HPDE6-E6E7 (cell line): ENCODE measurements at regions not wholly inside any gene's neighbourhood (a gene's known extent, or its start where the extent isn't known, plus 50 kb on each side); places are given as distances from the start of the nearest gene placed in this dataset.
A peak's percentile ranks its signal among the peaks of the same experiment; 100 is the strongest.

ENCODE experiments used
- DNase-seq: peaks from one replicate; pipeline ENCODE4 v3.0.0; 2011; ENCODE audit warnings: missing footprints; ENCODE audit errors: extremely low spot score

DNA sequence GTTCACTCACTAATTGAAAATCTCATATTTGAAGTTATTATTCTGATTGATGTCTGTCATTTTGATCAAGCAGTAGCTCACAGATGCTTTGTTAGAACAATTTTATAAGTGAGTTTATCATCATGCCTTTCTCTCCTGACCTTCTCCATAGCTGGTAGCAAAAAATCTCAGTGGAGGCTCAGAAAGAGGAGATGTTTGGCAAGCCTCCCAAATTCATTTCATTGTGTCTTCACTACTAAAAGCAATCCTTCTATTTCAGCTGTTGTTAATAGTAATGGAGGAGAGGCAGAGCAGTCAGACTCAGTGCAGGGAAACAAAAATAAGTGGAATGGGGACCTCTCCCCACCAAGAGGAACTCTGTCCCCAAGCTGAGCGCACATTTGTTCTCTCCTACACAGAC lies 2127.8 kb upstream of the CELF4 start:
- DNase-seq, result no peak

GRCh38 chr18:39692367-39693015 lies 2126.9 kb upstream of the CELF4 start:
- DNase-seq, result no peak

- DNase-seq, result no peak
Measured at GRCh38 chr18:39685303-39685902, 2119.8 kb upstream of the CELF4 start.

DNA sequence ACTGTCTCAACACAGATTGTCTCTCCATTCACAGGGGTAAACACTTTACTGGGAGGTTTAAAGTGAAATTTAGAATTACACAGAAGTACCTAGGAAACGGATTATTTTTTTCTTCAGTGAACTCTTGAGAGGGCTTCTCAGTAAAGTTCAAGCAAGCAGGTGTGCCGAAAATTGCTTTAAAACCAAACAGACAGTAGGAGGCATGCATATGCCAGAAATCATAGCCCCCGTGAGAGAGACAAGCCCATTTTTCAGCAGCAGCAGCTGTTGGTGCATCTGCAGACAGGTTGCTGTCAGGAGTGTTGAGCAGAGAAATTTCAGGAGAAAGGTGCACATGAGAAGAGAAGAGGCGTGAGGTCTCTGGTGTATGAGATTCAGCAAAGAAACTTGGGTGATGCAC lies 2115.5 kb upstream of the CELF4 start:
- no peak for DNase-seq

- DNase-seq, result no peak
Measured at GRCh38 chr18:39675906-39676305, 2110.3 kb upstream of the CELF4 start.

- no peak for DNase-seq
Measured at GRCh38 chr18:39675368-39675767, 2109.8 kb upstream of the CELF4 start.

- no peak for DNase-seq
Measured at GRCh38 chr18:39672171-39672570, 2106.6 kb upstream of the CELF4 start.

- DNase-seq, result peak; percentile 6
Measured at GRCh38 chr18:39667905-39668304, 2102.3 kb upstream of the CELF4 start.

- no peak for DNase-seq
Measured at GRCh38 chr18:39666541-39666940, 2100.9 kb upstream of the CELF4 start.

DNA sequence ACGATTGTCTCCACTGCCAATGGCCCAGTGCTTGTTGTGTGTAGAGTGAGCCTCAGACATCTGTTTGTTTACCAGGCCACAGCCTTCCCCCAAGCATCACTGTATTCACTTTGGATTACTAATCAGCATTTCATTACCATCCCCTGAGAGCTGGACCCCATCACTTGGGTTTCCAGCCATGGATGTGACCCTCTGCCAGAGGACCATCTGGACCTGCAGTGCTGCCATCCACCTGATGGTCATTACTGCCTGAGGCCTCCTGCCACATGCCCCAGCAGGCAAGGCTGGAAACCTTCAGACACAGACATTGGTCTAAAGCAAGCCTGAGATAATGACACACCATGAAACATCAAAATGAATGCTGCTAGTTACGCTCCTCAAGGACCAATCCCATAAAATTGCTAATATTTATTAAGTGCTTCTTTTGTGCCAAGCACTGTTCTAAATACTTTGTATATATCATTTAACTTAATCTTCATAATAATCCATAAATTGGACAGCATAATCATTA lies 2096.3 kb upstream of the CELF4 start:
- DNase-seq, result no peak

DNA sequence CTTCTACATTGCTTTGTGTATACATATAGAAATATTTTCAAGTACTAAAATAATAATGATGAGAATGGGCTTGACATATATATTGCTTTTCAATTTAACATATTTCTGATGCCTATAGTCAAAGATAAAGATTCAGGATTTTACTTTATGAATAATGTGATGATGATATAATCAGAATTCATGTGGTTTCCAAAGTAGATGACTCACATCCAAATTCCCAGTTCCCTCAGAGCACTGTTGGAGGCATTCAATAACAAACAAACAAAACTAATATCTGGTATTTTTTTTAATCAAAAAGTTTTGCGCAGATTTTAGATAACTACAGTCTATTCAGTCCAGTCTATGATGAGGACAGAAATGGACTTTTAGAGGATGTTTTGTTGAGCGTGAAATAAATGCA lies 2094.5 kb upstream of the CELF4 start:
- no peak for DNase-seq

DNA sequence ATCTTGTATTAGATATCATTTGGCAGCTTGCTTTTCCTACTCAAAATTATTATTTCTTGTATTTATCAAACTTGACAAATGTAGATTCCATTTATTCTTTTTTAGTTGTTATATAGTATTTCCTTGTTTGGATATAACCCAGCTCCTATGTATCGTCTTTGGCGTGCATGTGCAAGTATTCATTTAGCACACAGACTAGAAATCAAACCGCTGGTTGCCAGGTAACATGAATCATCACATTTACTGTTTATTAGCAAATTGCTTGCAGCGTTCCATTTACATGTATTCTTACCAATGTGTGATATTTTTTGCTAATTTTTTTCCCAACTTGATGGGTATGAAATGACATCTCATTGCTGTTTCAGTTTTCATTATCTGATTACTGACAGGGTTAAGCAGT lies 2089.7 kb upstream of the CELF4 start:
- DNase-seq, result no peak

GRCh38 chr18:39653221-39653620 lies 2087.6 kb upstream of the CELF4 start:
- DNase-seq, result no peak

DNA sequence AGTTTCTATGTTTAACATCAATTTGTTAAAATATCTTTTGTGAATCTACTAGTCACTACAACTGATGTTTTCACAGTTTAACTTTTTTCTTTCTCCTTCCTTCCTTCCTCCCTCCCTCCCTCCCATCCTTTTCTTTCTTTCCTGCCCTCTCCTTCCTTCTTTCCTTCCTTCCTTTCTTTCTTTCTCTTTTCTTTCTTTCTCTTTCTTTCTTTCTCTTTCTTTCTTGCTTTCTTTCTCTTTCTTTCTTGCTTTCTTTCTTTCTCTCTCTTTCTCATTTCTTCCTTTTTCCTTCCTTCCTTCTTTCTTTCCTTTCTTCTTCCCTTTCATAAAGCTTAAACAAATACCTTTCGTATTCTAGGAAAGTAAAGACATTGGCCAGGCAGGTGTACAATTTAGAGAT lies 2083.0 kb upstream of the CELF4 start:
- no peak for DNase-seq

DNA sequence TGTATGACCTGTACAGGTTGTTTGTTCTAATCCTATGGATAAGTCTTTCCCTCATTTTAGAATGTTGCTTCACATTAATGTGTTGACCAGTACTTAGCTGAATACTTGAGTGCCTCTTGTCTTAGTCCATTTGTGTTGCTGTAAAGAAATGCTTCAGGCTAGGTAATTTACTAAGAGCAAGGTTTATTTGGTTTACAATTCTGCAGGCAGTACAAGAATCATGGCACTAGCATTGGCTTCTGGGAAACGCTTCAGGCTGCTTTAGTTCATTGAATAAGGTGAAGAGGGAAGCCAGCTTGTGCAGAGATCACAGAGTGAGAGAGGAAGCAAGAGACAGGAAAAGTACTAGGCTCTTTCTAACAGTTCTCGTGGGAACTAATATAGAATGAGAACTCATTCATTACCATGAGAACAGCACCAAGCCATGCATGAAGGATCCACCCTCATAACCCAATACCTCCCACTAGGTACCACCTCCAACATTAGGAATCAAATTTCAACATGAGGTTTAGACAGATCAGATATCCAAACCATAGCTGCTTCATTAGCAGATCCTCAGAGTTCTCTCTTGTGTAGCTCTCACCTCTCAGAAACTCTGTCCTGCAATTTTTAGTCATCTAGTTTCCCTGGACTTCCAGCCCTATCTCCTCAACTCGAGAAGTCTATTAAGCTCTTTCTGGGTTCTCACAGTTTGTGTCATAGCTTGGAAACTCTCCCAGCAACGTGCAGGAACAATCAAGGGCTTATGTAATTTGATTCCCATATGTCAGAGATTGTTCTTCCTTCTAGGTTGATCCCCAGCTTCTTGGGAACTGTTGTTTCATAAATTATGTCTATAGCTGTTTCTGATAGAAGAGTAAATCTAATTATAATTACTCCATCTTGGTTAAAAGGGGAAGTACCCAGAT lies 2082.3 kb upstream of the CELF4 start:
- DNase-seq, result peak; percentile 14

- DNase-seq, result no peak
Measured at GRCh38 chr18:39638224-39638623, 2072.6 kb upstream of the CELF4 start.

DNA sequence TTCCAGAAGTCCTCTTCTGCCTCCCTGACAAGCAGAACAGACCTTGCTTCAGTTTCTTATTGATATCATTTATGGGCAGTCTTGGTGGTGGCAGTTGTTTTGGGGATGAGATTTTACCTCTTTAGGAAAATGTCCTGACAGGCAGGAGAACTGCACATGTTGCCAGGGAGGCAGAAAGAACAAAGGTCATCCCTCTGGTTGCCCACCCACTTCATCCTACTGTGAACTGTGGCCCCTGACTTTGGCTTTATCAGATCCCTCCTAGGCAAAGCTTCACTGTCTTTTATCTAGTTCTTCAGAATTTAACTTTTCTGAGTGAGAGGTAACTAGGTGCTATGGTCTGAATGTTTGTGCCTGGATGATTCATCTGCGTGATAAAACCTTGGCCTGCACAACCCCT lies 2071.3 kb upstream of the CELF4 start:
- no peak for DNase-seq

GRCh38 chr18:39635966-39636365 lies 2070.4 kb upstream of the CELF4 start:
- DNase-seq, result no peak

DNA sequence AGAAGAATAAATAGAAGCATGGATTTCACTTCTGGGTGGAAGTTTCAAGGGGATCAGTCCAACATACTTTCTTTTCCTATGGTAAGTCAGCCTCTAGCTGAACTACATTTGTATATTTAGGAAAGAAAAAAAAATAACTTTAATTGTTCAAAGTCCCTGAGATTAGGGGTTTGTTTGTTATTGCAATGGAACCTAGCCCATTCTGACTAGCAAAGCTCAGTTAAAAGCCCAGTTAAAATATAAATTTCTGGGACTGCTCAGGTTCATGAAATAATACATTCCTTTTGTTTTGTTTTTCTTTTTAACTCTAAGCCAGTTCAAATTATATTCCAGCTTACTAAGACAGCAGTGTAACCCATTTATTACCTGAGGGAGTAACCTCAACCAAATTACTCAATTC lies 2069.6 kb upstream of the CELF4 start:
- DNase-seq, result no peak

- no peak for DNase-seq
Measured at GRCh38 chr18:39627936-39628335, 2062.3 kb upstream of the CELF4 start.

- peak; percentile 36 for DNase-seq
Measured at GRCh38 chr18:39624961-39625360, 2059.4 kb upstream of the CELF4 start.

- no peak for DNase-seq
Measured at GRCh38 chr18:39622431-39622830, 2056.8 kb upstream of the CELF4 start.
